Activated naive CD4-positive, alpha-beta T cell treated with anti-CD3 and anti-CD28 coated beads, Interleukin-2, amount 50 U/mL, for 24 hours (primary cell): ENCODE measurements at regions not wholly inside any gene's neighbourhood (a gene's known extent, or its start where the extent isn't known, plus 50 kb on each side); places are given as distances from the start of the nearest gene placed in this dataset.

Experiments used
- H3K27ac Mint-ChIP-seq: one replicate; pipeline ENCODE4 v1.8.0; 2021; ENCODE audit warnings: mild to moderate bottlenecking, mixed read lengths
- H3K27me3 Mint-ChIP-seq: one replicate; pipeline ENCODE4 v1.8.0; 2021; ENCODE audit warnings: mixed read lengths
- H3K36me3 Mint-ChIP-seq: one replicate; pipeline ENCODE4 v1.8.0; 2021; ENCODE audit warnings: mixed read lengths
- H3K4me1 Mint-ChIP-seq: one replicate; pipeline ENCODE4 v1.8.0; 2021; ENCODE audit warnings: mixed read lengths
- H3K4me3 Mint-ChIP-seq: one replicate; pipeline ENCODE4 v1.8.0; 2021; ENCODE audit warnings: mild to moderate bottlenecking, mixed read lengths
- H3K9me3 Mint-ChIP-seq: one replicate; pipeline ENCODE4 v1.8.0; 2021; ENCODE audit warnings: mixed read lengths

DNA sequence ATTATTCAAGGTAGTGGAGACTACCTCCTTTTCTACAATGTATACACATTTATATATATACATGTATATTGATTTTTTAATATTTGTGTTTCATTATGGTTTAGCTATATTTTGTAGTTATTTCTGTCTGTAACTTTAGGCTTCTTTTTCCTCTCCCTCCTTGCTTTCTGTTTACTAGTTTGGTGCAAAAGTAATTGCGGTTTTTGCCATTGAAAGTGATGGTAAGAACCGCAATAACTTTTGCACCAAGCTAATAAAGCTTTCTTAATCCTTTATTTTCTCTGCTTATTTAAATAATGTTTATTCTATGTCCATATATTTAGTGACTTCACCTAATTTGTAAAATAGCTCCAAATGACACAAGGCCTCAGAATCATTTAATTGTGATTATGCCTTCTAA, 195.3 kb upstream of the PLSCR5 start:
- Mint-ChIP-seq H3K36me3 (no peaks in the 10 kb centered on the region), H3K9me3 (no peaks in the 10 kb centered on the region), H3K27ac (no peak overlapping the region), H3K4me3 (no peak overlapping the region), H3K4me1 (no peaks in the 10 kb centered on the region), H3K27me3 (no peaks in the 10 kb centered on the region)

DNA sequence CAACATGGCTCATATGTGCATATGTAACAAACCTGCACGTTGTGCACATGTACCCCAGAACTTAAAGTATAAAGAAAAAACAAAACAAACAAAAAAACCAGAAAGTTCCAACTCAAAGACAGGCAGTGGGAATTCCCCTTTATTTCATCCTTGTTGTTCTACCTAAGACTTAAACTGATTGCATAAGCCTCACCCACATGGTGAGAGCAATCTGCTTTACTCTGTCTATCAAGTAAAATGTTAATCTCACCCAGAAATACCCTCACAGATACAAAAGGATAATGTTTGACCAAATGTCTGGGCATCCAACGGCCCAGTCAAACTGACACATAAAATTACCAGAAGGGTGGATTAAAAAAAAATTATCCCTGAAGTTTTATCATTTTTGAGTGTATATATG, 190.9 kb upstream of the PLSCR5 start:
- Mint-ChIP-seq H3K27me3 (no peaks in the 10 kb centered on the region), H3K4me3 (no peak overlapping the region)

DNA sequence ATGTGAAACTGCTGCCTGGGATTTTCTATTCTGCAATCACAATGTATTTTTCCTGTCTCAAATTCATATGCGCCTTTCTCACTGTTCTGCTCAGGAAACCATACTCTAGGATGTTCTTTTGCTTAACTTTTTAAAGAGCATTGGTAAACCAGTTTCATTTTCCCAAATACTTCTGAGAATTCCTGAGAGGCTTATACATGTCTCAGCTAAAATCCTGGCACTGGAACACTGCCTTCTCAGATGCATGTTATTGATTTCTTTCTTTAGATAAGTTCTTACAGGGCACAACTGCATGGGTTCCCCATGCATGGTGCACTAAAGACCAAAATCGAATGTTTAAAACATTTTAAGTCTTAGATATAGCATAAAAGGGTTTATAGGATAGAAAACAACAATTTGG, 178.3 kb upstream of the PLSCR5 start:
- Mint-ChIP-seq H3K27ac (no peak overlapping the region), H3K4me3 (no peak overlapping the region), H3K36me3 (no peaks in the 10 kb centered on the region), H3K9me3 (no peaks in the 10 kb centered on the region), H3K4me1 (no peaks in the 10 kb centered on the region), H3K27me3 (no peaks in the 10 kb centered on the region)

More for the DNA sequence above, 190.9 kb upstream of the PLSCR5 start:
- H3K36me3 Mint-ChIP-seq: no peaks in the 10 kb centered on the region
- H3K4me1 Mint-ChIP-seq: no peaks in the 10 kb centered on the region
- no peak overlapping the region for H3K27ac Mint-ChIP-seq
- no peaks in the 10 kb centered on the region for H3K9me3 Mint-ChIP-seq

- Mint-ChIP-seq H3K4me1 (no peaks in the 10 kb centered on the region), H3K4me3 (no peak overlapping the region), H3K9me3 (no peaks in the 10 kb centered on the region), H3K36me3 (no peaks in the 10 kb centered on the region), H3K27me3 (no peaks in the 10 kb centered on the region), H3K27ac (no peak overlapping the region)
Measured at GRCh38 chr3:146781606-146782005, 176.5 kb upstream of the PLSCR5 start.

DNA sequence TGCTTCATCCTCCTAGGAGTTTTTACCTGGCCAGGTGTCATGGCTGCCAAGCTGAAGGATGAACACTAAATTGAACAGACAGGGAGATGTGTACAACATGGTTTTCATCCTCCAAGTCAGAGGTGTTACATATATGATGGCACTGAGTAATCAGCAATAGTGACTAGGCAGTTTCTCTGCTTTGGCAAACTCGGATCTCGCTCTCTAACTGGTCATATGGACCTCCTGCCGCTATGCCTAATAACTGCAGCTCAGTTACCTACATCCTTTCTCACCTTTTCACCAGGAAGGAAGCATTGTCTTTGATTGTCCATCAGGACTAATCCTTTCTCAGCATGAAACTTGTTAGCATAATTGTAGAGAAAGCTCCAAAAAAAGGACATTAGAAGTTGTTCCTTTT, 175.9 kb upstream of the PLSCR5 start:
- Mint-ChIP-seq H3K36me3 (no peaks in the 10 kb centered on the region), H3K27ac (no peak overlapping the region), H3K4me3 (no peak overlapping the region), H3K27me3 (no peaks in the 10 kb centered on the region), H3K9me3 (no peaks in the 10 kb centered on the region), H3K4me1 (no peaks in the 10 kb centered on the region)

GRCh38 chr3:146780251-146780650, 175.1 kb upstream of the PLSCR5 start:
- Mint-ChIP-seq H3K27ac (no peak overlapping the region), H3K27me3 (no peaks in the 10 kb centered on the region), H3K4me1 (no peaks in the 10 kb centered on the region), H3K9me3 (no peaks in the 10 kb centered on the region), H3K4me3 (no peak overlapping the region), H3K36me3 (no peaks in the 10 kb centered on the region)

DNA sequence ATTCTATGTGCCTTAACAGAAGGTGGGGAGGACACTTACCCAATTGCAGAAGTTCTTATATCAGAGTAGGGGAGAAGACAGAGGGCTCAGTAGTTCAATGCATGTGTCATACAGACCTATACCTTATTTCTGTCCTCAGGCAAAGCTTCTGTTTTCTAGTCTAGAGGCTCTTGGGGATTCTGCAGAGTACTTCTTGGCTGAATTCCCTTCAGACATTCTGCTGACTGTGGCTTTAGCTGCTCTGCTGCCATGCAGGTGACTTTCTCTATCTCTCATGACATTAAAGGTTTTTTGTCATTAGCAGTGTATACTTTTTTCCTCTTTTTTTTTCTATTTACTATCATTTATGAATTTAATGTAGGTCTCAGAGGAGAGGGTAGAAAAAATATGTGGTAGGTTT, 172.8 kb upstream of the PLSCR5 start:
- Mint-ChIP-seq H3K27ac (no peak overlapping the region), H3K36me3 (no peaks in the 10 kb centered on the region), H3K27me3 (no peaks in the 10 kb centered on the region), H3K9me3 (no peaks in the 10 kb centered on the region), H3K4me3 (no peak overlapping the region), H3K4me1 (no peaks in the 10 kb centered on the region)

GRCh38 chr3:146772211-146772743, 167.1 kb upstream of the PLSCR5 start:
- H3K4me1 Mint-ChIP-seq: no peaks in the 10 kb centered on the region
- no peaks in the 10 kb centered on the region for H3K9me3 Mint-ChIP-seq
- H3K4me3 Mint-ChIP-seq: no peak overlapping the region
- no peaks in the 10 kb centered on the region for H3K36me3 Mint-ChIP-seq
- H3K27ac Mint-ChIP-seq: no peak overlapping the region
- no peaks in the 10 kb centered on the region for H3K27me3 Mint-ChIP-seq

GRCh38 chr3:146770881-146771280, 165.7 kb upstream of the PLSCR5 start:
- Mint-ChIP-seq H3K27me3 (no peaks in the 10 kb centered on the region), H3K9me3 (no peaks in the 10 kb centered on the region), H3K36me3 (no peaks in the 10 kb centered on the region), H3K4me1 (no peaks in the 10 kb centered on the region), H3K27ac (no peak overlapping the region), H3K4me3 (no peak overlapping the region)

DNA sequence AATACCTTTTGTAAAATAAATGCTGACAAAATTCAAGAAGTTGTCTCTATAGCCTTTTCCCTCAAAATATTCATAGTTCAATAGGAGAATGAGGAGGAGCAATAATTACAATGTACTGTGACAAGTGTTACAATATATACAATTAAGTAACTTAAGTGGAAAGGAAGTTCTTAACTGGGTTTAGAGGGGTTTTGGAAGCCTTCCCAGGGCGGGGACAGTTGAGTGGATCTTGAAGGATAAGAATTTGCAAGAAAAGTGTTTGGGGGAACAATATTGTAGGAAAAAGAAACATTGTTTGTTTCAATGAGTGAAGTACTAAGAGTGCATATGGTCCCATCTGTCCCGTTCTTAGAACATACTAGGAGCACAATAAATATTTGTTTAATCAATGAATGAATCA, 165.2 kb upstream of the PLSCR5 start:
- no peak overlapping the region for H3K4me3 Mint-ChIP-seq
- H3K36me3 Mint-ChIP-seq: no peaks in the 10 kb centered on the region
- H3K27ac Mint-ChIP-seq: no peak overlapping the region
- no peaks in the 10 kb centered on the region for H3K27me3 Mint-ChIP-seq
- no peaks in the 10 kb centered on the region for H3K4me1 Mint-ChIP-seq
- no peaks in the 10 kb centered on the region for H3K9me3 Mint-ChIP-seq

GRCh38 chr3:146757759-146758158, 152.6 kb upstream of the PLSCR5 start:
- Mint-ChIP-seq H3K27me3 (no peaks in the 10 kb centered on the region), H3K4me1 (no peaks in the 10 kb centered on the region), H3K27ac (no peak overlapping the region), H3K9me3 (peaks cover 12% of the 10 kb centered on the region), H3K36me3 (no peaks in the 10 kb centered on the region), H3K4me3 (no peak overlapping the region)

GRCh38 chr3:146750196-146750595, 145.1 kb upstream of the PLSCR5 start:
- H3K36me3 Mint-ChIP-seq: no peaks in the 10 kb centered on the region
- peaks cover 20% of the 10 kb centered on the region for H3K9me3 Mint-ChIP-seq

DNA sequence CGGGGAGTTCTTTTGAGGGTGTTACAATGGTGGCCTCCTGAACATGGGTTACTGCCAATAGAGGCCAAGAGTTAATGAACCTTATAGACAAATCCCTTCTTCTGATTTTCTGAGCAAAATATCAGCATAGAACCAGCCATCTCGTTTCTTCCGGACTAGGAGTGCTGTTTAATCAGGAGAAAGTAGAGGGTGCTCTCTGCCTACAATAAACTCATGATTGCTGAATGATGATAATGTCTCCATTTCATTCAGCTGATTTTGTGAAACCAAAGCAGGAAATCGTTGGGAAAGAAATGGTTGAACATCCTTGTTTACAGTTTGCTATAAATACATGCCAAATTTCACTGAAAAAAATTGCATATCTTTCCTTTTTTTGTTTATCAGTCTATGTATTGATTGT, 142.8 kb upstream of the PLSCR5 start:
- H3K27me3 Mint-ChIP-seq: no peaks in the 10 kb centered on the region
- no peak overlapping the region for H3K27ac Mint-ChIP-seq
- H3K4me1 Mint-ChIP-seq: no peaks in the 10 kb centered on the region
- H3K9me3 Mint-ChIP-seq: peaks cover 14% of the 10 kb centered on the region
- H3K36me3 Mint-ChIP-seq: no peaks in the 10 kb centered on the region
- H3K4me3 Mint-ChIP-seq: no peak overlapping the region

More at GRCh38 chr3:146750196-146750595, 145.1 kb upstream of the PLSCR5 start:
- Mint-ChIP-seq H3K27me3 (no peaks in the 10 kb centered on the region), H3K4me1 (no peaks in the 10 kb centered on the region), H3K27ac (no peak overlapping the region), H3K4me3 (no peak overlapping the region)

GRCh38 chr3:146747051-146747450, 141.9 kb upstream of the PLSCR5 start:
- no peaks in the 10 kb centered on the region for H3K27me3 Mint-ChIP-seq

DNA sequence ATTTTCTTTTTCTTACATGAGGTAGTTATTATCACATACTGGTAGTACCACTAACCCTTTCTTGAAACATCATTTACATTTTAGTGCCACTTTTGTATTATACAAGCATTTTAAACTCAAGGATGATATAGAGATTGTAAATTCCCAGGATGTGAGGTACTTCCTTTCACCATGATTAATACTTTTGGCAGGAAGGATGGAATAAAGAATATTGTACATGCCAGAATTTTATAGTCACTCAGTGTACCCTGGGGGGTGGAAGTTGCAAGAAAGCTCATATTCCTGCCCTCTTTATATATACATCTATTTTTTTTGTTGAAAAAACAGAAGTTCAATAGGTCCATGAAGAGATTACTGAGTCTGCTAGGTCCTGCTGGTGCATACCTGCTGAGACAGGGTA, 141.0 kb upstream of the PLSCR5 start:
- H3K9me3 Mint-ChIP-seq: no peaks in the 10 kb centered on the region
- H3K4me3 Mint-ChIP-seq: no peak overlapping the region
- no peaks in the 10 kb centered on the region for H3K36me3 Mint-ChIP-seq

More at GRCh38 chr3:146747051-146747450, 141.9 kb upstream of the PLSCR5 start:
- Mint-ChIP-seq H3K36me3 (no peaks in the 10 kb centered on the region), H3K27ac (no peak overlapping the region), H3K4me1 (no peaks in the 10 kb centered on the region), H3K9me3 (peaks cover 6% of the 10 kb centered on the region), H3K4me3 (no peak overlapping the region)

DNA sequence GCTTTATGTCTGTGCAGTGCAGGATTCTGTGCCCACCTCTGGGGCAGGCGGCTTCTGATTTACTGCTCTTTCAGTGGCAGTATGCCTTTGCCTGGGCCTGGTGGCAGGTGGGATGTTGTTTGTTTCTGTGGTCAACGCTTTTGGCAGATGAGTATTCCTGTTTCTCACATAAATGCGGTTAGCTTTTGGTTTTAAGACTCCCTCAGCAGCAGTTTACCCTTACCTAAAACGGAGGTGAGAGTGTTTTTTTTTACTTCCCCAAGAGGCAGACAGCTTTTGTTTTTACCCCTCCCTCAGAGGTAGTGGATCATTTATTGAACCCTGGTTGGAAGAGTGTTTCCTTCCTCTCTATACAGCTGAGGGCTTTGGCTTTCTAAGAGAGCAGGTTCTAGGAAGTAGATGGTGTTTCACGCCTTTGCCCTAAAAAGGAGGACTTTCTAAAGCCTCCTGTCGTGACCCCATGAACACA, 134.1 kb upstream of the PLSCR5 start:
- H3K27me3 Mint-ChIP-seq: no peaks in the 10 kb centered on the region
- no peak overlapping the region for H3K4me3 Mint-ChIP-seq
- no peaks in the 10 kb centered on the region for H3K36me3 Mint-ChIP-seq
- H3K9me3 Mint-ChIP-seq: no peaks in the 10 kb centered on the region
- no peaks in the 10 kb centered on the region for H3K4me1 Mint-ChIP-seq
- no peak overlapping the region for H3K27ac Mint-ChIP-seq

More for the DNA sequence above, 141.0 kb upstream of the PLSCR5 start:
- Mint-ChIP-seq H3K27me3 (no peaks in the 10 kb centered on the region), H3K4me1 (no peaks in the 10 kb centered on the region), H3K27ac (no peak overlapping the region)

- H3K4me1 Mint-ChIP-seq: no peaks in the 10 kb centered on the region
- H3K9me3 Mint-ChIP-seq: no peaks in the 10 kb centered on the region
- H3K36me3 Mint-ChIP-seq: no peaks in the 10 kb centered on the region
- no peak overlapping the region for H3K4me3 Mint-ChIP-seq
- H3K27me3 Mint-ChIP-seq: no peaks in the 10 kb centered on the region
- no peak overlapping the region for H3K27ac Mint-ChIP-seq
Measured at GRCh38 chr3:146732325-146732724, 127.2 kb upstream of the PLSCR5 start.
